Esophagus muscularis mucosa (tissue), 4 donors: ENCODE measurements at regions not wholly inside any gene's neighbourhood (a gene's known extent, or its start where the extent isn't known, plus 50 kb on each side); places are given as distances from the start of the nearest gene placed in this dataset.

Experiments
- EP300 ChIP-seq: sonication (generic); formaldehyde crosslinking; IDR thresholded peaks from one replicate; pipeline ENCODE4 v1.6.1; 2017; ENCODE audit warnings: antibody characterized with exemption
- POLR2A ChIP-seq: fragments of 450-650 bp; IDR thresholded peaks from one replicate; pipeline ENCODE4 v1.6.1; 2017; ENCODE audit warnings: antibody characterized with exemption, moderate library complexity, mild to moderate bottlenecking, low read depth
- POLR2AphosphoS5 ChIP-seq, 2 donors: sonication (generic); formaldehyde crosslinking; IDR thresholded peaks; one replicate each; pipeline ENCODE4 v1.6.1; 2017; ENCODE audit warnings: antibody characterized with exemption in 2 of 2
- TF ChIP-seq, protein P1 (sequence below), 3 experiments: fragments of 200-600 bp in 2 of 3; fragments of 450-650 bp in 1 of 3; sonication (generic) in 2 of 3; IDR thresholded peaks; one replicate each; pipeline ENCODE4 v1.5.1; 2017 to 2019; ENCODE audit warnings: antibody characterized with exemption in 3 of 3, mild to moderate bottlenecking in 2 of 3, moderate library complexity in 1 of 3

DNA sequence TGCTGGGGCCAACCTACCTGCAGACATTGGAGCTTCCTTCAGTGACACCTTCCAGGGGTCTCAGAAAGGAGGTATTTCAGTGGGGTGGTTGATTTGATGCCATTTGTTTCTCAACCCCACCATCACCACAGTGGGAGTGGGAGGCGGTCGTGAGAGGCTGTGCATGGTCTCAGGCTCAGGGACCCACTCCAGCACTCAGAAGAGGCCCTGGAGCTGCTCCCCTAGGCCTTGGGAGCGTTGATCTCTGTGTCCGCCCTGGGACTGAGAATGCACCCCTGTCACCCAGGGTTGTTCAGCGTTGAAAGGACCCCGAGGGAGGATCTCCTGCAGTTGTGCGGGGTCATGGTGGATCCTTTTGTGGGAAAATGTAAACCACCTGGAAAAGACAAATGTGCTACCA is 410.6 kb downstream of the GLRX3 start:
- TF ChIP-seq, protein P1, sequence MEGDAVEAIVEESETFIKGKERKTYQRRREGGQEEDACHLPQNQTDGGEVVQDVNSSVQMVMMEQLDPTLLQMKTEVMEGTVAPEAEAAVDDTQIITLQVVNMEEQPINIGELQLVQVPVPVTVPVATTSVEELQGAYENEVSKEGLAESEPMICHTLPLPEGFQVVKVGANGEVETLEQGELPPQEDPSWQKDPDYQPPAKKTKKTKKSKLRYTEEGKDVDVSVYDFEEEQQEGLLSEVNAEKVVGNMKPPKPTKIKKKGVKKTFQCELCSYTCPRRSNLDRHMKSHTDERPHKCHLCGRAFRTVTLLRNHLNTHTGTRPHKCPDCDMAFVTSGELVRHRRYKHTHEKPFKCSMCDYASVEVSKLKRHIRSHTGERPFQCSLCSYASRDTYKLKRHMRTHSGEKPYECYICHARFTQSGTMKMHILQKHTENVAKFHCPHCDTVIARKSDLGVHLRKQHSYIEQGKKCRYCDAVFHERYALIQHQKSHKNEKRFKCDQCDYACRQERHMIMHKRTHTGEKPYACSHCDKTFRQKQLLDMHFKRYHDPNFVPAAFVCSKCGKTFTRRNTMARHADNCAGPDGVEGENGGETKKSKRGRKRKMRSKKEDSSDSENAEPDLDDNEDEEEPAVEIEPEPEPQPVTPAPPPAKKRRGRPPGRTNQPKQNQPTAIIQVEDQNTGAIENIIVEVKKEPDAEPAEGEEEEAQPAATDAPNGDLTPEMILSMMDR (IDR thresholded peaks at IDR 0.05) = no peak
- TF ChIP-seq POLR2AphosphoS5 (IDR thresholded peaks at IDR 0.05) (no peak), POLR2A (no peak), EP300 (no peak)
